ENCODE measurements at regions not wholly inside any gene's neighbourhood (a gene's known extent, or its start where the extent isn't known, plus 50 kb on each side); places are given as distances from the start of the nearest gene placed in this dataset.

- Histone ChIP-seq H3K36me3 (no peaks in the 10 kb centered on the region), H3K27ac (no peak overlapping the region), H3K4me3 (no peak overlapping the region), H3K9me3 (no peaks in the 10 kb centered on the region), H3K27me3 (no peaks in the 10 kb centered on the region), H3K4me1 (no peaks in the 10 kb centered on the region)
- DNase-seq = no peak
- intact Hi-C loops (cut with DNase I; ENCODE audit: low total_unique reads) (no loop called here), in situ Hi-C loops (cut with MboI; ENCODE audit: low pct_ligation_motif_present in 1 of 4, low pct_unique_long_range_greater_than_20kb in 1 of 4, low sequenced_read_pairs in 3 of 4) (no loop called here)
- 64% methylated on average over 2 of the region's 2 CpGs for WGBS, 2 donors (ENCODE audit: low coverage in 1 of 2)
- TF ChIP-seq POLR2AphosphoS5 (IDR thresholded peaks at IDR 0.05) (no peak), POLR2A (IDR thresholded peaks at IDR 0.05) (no peak), CTCF (IDR thresholded peaks at IDR 0.05) (no peak), EP300 (IDR thresholded peaks at IDR 0.05; ENCODE audit: low read depth) (no peak)
These were observed 1869.8 kb downstream of the MAT2B start for GRCh38 chr5:165375201-165375600.

GRCh38 chr5:165393839-165394238 lies 1888.4 kb downstream of the MAT2B start:
- in situ Hi-C loops (cut with MboI; ENCODE audit: low pct_ligation_motif_present in 1 of 4, low pct_unique_long_range_greater_than_20kb in 1 of 4, low sequenced_read_pairs in 3 of 4) (no loop called here), intact Hi-C loops (cut with DNase I; ENCODE audit: low total_unique reads) (no loop called here)
- no peaks in the 10 kb centered on the region for H3K27me3 ChIP-seq
- no peaks in the 10 kb centered on the region for H3K9me3 ChIP-seq
- no peak overlapping the region for H3K4me3 ChIP-seq
- 51 to 59% methylated on average over 2 of the region's 2 CpGs for WGBS, 2 donors (ENCODE audit: low coverage in 1 of 2)
- no peak for TF ChIP-seq EP300 (IDR thresholded peaks at IDR 0.05; ENCODE audit: low read depth)
- no peak for TF ChIP-seq POLR2A (IDR thresholded peaks at IDR 0.05)
- no peak for TF ChIP-seq POLR2AphosphoS5 (IDR thresholded peaks at IDR 0.05)
- no peak for TF ChIP-seq CTCF (IDR thresholded peaks at IDR 0.05)
- no peak for DNase-seq
- H3K36me3 ChIP-seq = no peaks in the 10 kb centered on the region
- H3K4me1 ChIP-seq = no peaks in the 10 kb centered on the region
- no peak overlapping the region for H3K27ac ChIP-seq

- TF ChIP-seq POLR2AphosphoS5 (IDR thresholded peaks at IDR 0.05) = no peak
- no peak for TF ChIP-seq POLR2A (IDR thresholded peaks at IDR 0.05)
- TF ChIP-seq CTCF (IDR thresholded peaks at IDR 0.05) = no peak
- TF ChIP-seq EP300 (IDR thresholded peaks at IDR 0.05; ENCODE audit: low read depth) = no peak
- intact Hi-C loops (cut with DNase I; ENCODE audit: low total_unique reads) (no loop called here), in situ Hi-C loops (cut with MboI; ENCODE audit: low pct_ligation_motif_present in 1 of 4, low pct_unique_long_range_greater_than_20kb in 1 of 4, low sequenced_read_pairs in 3 of 4) (no loop called here)
- H3K4me3 ChIP-seq = no peak overlapping the region
- no peaks in the 10 kb centered on the region for H3K9me3 ChIP-seq
- no peaks in the 10 kb centered on the region for H3K4me1 ChIP-seq
- 20 to 23% methylated on average over 1 of the region's 1 CpG for WGBS, 2 donors (ENCODE audit: low coverage in 1 of 2)
- no peak for DNase-seq
- H3K36me3 ChIP-seq = no peaks in the 10 kb centered on the region
- no peaks in the 10 kb centered on the region for H3K27me3 ChIP-seq
- H3K27ac ChIP-seq = no peak overlapping the region
These were observed 1892.1 kb downstream of the MAT2B start for GRCh38 chr5:165397516-165397915.

- intact Hi-C loops (cut with DNase I; ENCODE audit: low total_unique reads) = no loop called here
- no peak for TF ChIP-seq POLR2AphosphoS5 (IDR thresholded peaks at IDR 0.05)
- TF ChIP-seq CTCF (IDR thresholded peaks at IDR 0.05) = no peak
- no peak for TF ChIP-seq POLR2A (IDR thresholded peaks at IDR 0.05)
- TF ChIP-seq EP300 (IDR thresholded peaks at IDR 0.05; ENCODE audit: low read depth) = no peak
These were observed 1894.7 kb downstream of the MAT2B start for GRCh38 chr5:165400086-165400485.

More at GRCh38 chr5:165400086-165400485, 1894.7 kb downstream of the MAT2B start:
- no peak overlapping the region for H3K4me3 ChIP-seq
- DNase-seq = no peak
- no peaks in the 10 kb centered on the region for H3K4me1 ChIP-seq
- H3K27ac ChIP-seq = no peak overlapping the region
- no peaks in the 10 kb centered on the region for H3K9me3 ChIP-seq
- no peaks in the 10 kb centered on the region for H3K27me3 ChIP-seq
- in situ Hi-C loops (cut with MboI; ENCODE audit: low pct_ligation_motif_present in 1 of 4, low pct_unique_long_range_greater_than_20kb in 1 of 4, low sequenced_read_pairs in 3 of 4) = no loop called here
- H3K36me3 ChIP-seq = no peaks in the 10 kb centered on the region

All from transverse colon (tissue), 4 donors.